HEK293 (cell line): ENCODE measurements at regions not wholly inside any gene's neighbourhood (a gene's known extent, or its start where the extent isn't known, plus 50 kb on each side); places are given as distances from the start of the nearest gene placed in this dataset.

Source experiments
- CTCF ChIA-PET: fragments of 350-600 bp; formaldehyde crosslinking; extraction: SDS; loops from one replicate; lab custom pipeline; 2021; ENCODE audit warnings: antibody characterized with exemption; lab: Yijun Ruan, JAX
- POLR2A ChIA-PET: fragments of 300-600 bp; formaldehyde crosslinking; extraction: SDS; loops from one replicate; lab custom pipeline; 2020; ENCODE audit warnings: antibody characterized with exemption, inconsistent platforms; lab: Yijun Ruan, JAX
- H3K27ac ChIP-seq: fragments of 200-500 bp; sonication (Bioruptor generic); 2 replicates; pipeline ENCODE4 v1.5.1; 2014; ENCODE audit warnings: low read depth, low read length, control low read depth, inconsistent platforms; ENCODE audit errors: extremely low read depth
- H3K36me3 ChIP-seq, 2 experiments: fragments of 200-500 bp in 1 of 2; sonication (Bioruptor generic) in 1 of 2; 1 replicate in 1 of 2; 2 replicates in 1 of 2; pipeline ENCODE4 v1.5.1; 2014 to 2017; ENCODE audit warnings: inconsistent platforms in 2 of 2, low read length in 2 of 2; ENCODE audit not compliant: control insufficient read depth in 2 of 2, insufficient read depth in 1 of 2
- H3K4me1 ChIP-seq: fragments of 200-500 bp; sonication (Bioruptor generic); 2 replicates; pipeline ENCODE4 v1.5.1; 2014; ENCODE audit warnings: mild to moderate bottlenecking, low read length, inconsistent platforms; ENCODE audit not compliant: control insufficient read depth, insufficient read depth
- H3K4me3 ChIP-seq: 2 replicates; pipeline ENCODE4 v1.5.1; 2011; ENCODE audit warnings: low read depth, mild to moderate bottlenecking, control low read depth, low read length, moderate library complexity
- H3K9me3 ChIP-seq: fragments of 200-500 bp; sonication (Bioruptor generic); 2 replicates; pipeline ENCODE4 v1.5.1; 2014; ENCODE audit warnings: low read depth, low read length, inconsistent platforms; ENCODE audit not compliant: control insufficient read depth, insufficient read depth
- GFI1B ChIP-seq: fragments of 450-650 bp; formaldehyde crosslinking; IDR thresholded peaks from 2 replicates; pipeline ENCODE4 v1.5.1; 2016; ENCODE audit warnings: missing biosample characterization, missing genetic modification characterization
- GLI2 ChIP-seq: fragments of 450-650 bp; formaldehyde crosslinking; IDR thresholded peaks from 2 replicates; pipeline ENCODE4; 2017; ENCODE audit warnings: missing biosample characterization, missing genetic modification characterization, low read depth, borderline replicate concordance
- OVOL3 ChIP-seq: fragments of 450-650 bp; formaldehyde crosslinking; IDR thresholded peaks from 2 replicates; pipeline ENCODE4 v1.5.1; 2016; ENCODE audit warnings: missing biosample characterization, missing genetic modification characterization
- SETDB1 ChIP-seq: IDR thresholded peaks from one replicate; pipeline ENCODE4 v1.6.1; 2017; ENCODE audit warnings: mild to moderate bottlenecking, low read length, moderate library complexity, mixed read lengths; ENCODE audit not compliant: insufficient read length
- SP3 ChIP-seq: fragments of 450-650 bp; formaldehyde crosslinking; IDR thresholded peaks from 2 replicates; pipeline ENCODE4 v1.5.1; 2016; ENCODE audit warnings: missing biosample characterization, missing genetic modification characterization
- TCF7L2 ChIP-seq: IDR thresholded peaks from 2 replicates; pipeline ENCODE4 v1.6.1; 2011; ENCODE audit warnings: low read depth, mild to moderate bottlenecking, inconsistent platforms, low read length, moderate library complexity, borderline replicate concordance
- TRIM28 ChIP-seq: IDR thresholded peaks from 2 replicates; pipeline ENCODE4 v1.6.1; 2011; ENCODE audit warnings: low read length, control low read depth, borderline replicate concordance
- WT1 ChIP-seq: fragments of 450-650 bp; formaldehyde crosslinking; IDR thresholded peaks from 2 replicates; pipeline ENCODE4 v1.5.1; 2016; ENCODE audit warnings: missing biosample characterization, missing genetic modification characterization
- YY2 ChIP-seq: fragments of 450-650 bp; formaldehyde crosslinking; IDR thresholded peaks from 2 replicates; pipeline ENCODE4 v1.5.1; 2016; ENCODE audit warnings: missing biosample characterization, missing genetic modification characterization
- ZBTB20 ChIP-seq: fragments of 450-650 bp; formaldehyde crosslinking; IDR thresholded peaks from 2 replicates; pipeline ENCODE4 v1.5.1; 2016; ENCODE audit warnings: missing biosample characterization, missing genetic modification characterization
- ZBTB7A ChIP-seq: fragments of 450-650 bp; formaldehyde crosslinking; IDR thresholded peaks from 2 replicates; pipeline ENCODE4 v1.5.1; 2016; ENCODE audit warnings: low read depth, missing biosample characterization, missing genetic modification characterization
- ZNF10 ChIP-seq: fragments of 450-650 bp; formaldehyde crosslinking; IDR thresholded peaks from 2 replicates; pipeline ENCODE4 v1.5.1; 2017; ENCODE audit warnings: missing biosample characterization, missing genetic modification characterization
- ZNF121 ChIP-seq: fragments of 450-650 bp; formaldehyde crosslinking; IDR thresholded peaks from 2 replicates; pipeline ENCODE4 v1.5.1; 2016; ENCODE audit warnings: missing biosample characterization, missing genetic modification characterization
- ZNF140 ChIP-seq: fragments of 450-650 bp; formaldehyde crosslinking; IDR thresholded peaks from 2 replicates; pipeline ENCODE4 v1.5.1; 2016; ENCODE audit warnings: missing biosample characterization, missing genetic modification characterization
- ZNF2 ChIP-seq: fragments of 450-650 bp; formaldehyde crosslinking; IDR thresholded peaks from 2 replicates; pipeline ENCODE4 v1.5.1; 2016; ENCODE audit warnings: missing biosample characterization, missing genetic modification characterization
- ZNF214 ChIP-seq: fragments of 450-650 bp; formaldehyde crosslinking; IDR thresholded peaks from 2 replicates; pipeline ENCODE4 v1.5.1; 2017; ENCODE audit warnings: missing biosample characterization, mild to moderate bottlenecking, missing genetic modification characterization, borderline replicate concordance
- ZNF350 ChIP-seq: fragments of 450-650 bp; formaldehyde crosslinking; IDR thresholded peaks from 2 replicates; pipeline ENCODE4 v1.5.0; 2017; ENCODE audit warnings: missing biosample characterization, mild to moderate bottlenecking, missing genetic modification characterization
- ZNF433 ChIP-seq: fragments of 450-650 bp; formaldehyde crosslinking; IDR thresholded peaks from 2 replicates; pipeline ENCODE4 v1.5.1; 2016; ENCODE audit warnings: missing biosample characterization, missing genetic modification characterization, low read depth
- ZNF521 ChIP-seq: fragments of 450-650 bp; formaldehyde crosslinking; IDR thresholded peaks from 2 replicates; pipeline ENCODE4 v1.5.1; 2017; ENCODE audit warnings: missing biosample characterization, mild to moderate bottlenecking, missing genetic modification characterization
- ZNF585B ChIP-seq: fragments of 450-650 bp; formaldehyde crosslinking; IDR thresholded peaks from 2 replicates; pipeline ENCODE4 v1.5.1; 2016; ENCODE audit warnings: missing biosample characterization, missing genetic modification characterization
- ZNF629 ChIP-seq: fragments of 450-650 bp; formaldehyde crosslinking; IDR thresholded peaks from 2 replicates; pipeline ENCODE4 v1.5.1; 2017; ENCODE audit warnings: missing biosample characterization, missing genetic modification characterization
- ZNF707 ChIP-seq: fragments of 450-650 bp; formaldehyde crosslinking; IDR thresholded peaks from 2 replicates; pipeline ENCODE4 v1.5.1; 2016; ENCODE audit warnings: missing biosample characterization, missing genetic modification characterization
- TF ChIP-seq, protein P1 (sequence below): fragments of 450-650 bp; formaldehyde crosslinking; IDR thresholded peaks from 2 replicates; pipeline ENCODE4 v1.5.1; 2016; ENCODE audit warnings: missing biosample characterization, missing genetic modification characterization
- TF ChIP-seq, protein P2 (sequence below): fragments of 450-650 bp; formaldehyde crosslinking; IDR thresholded peaks from 2 replicates; pipeline ENCODE4 v1.5.1; 2016; ENCODE audit warnings: missing biosample characterization, missing genetic modification characterization

DNA sequence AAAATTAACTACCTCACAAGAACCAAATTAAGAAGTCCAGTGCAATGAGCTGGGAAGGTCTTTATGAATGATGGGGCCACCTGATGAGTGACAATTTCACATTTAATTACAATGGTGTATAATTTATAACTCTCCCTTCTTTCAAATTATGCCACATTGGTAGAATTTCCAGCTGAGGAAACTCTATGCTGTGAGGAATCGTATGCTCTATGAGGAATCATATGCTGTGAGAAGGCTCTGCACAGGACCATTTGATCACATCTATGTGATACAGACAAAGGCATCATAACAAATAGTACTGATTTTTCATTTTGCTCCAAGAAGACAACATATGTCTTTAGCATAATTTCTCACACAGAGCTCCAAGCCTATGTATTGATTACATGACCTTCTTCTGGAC lies 69.3 kb downstream of the PDHA2 start (continued):
- TF ChIP-seq GFI1B (no peak), ZBTB20 (tag by site-specific recombination) (no peak), ZNF433 (tag by site-specific recombination) (no peak)

DNA sequence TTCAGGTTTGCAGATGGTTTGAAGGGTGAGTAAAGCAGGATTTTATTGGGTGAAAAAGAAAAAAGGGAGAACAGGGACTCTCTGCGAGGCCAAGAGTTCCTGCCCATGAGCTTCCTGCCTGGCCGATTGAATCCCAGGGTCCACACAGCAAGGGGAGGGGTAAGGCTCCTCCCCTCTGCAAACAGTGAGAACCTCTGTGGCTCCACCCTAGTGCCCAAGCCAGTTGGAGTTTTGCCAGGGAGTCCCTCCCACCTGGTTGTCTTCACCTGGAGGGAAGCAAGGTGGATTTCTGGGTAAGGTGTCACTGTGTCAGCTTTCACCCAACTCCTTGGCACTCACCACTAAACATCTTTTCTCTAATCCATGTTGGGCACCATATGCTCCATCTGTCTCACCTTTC lies 70.9 kb downstream of the PDHA2 start:
- Histone ChIP-seq H3K4me1 (no peaks in the 10 kb centered on the region), H3K27ac (no peak overlapping the region)
- CTCF ChIA-PET = no interaction called here
- POLR2A ChIA-PET = no interaction called here
- no peak for TF ChIP-seq TCF7L2
- no peak for TF ChIP-seq ZNF585B (tag by site-specific recombination)
- no peak for TF ChIP-seq ZNF521
- TF ChIP-seq, protein P1, sequence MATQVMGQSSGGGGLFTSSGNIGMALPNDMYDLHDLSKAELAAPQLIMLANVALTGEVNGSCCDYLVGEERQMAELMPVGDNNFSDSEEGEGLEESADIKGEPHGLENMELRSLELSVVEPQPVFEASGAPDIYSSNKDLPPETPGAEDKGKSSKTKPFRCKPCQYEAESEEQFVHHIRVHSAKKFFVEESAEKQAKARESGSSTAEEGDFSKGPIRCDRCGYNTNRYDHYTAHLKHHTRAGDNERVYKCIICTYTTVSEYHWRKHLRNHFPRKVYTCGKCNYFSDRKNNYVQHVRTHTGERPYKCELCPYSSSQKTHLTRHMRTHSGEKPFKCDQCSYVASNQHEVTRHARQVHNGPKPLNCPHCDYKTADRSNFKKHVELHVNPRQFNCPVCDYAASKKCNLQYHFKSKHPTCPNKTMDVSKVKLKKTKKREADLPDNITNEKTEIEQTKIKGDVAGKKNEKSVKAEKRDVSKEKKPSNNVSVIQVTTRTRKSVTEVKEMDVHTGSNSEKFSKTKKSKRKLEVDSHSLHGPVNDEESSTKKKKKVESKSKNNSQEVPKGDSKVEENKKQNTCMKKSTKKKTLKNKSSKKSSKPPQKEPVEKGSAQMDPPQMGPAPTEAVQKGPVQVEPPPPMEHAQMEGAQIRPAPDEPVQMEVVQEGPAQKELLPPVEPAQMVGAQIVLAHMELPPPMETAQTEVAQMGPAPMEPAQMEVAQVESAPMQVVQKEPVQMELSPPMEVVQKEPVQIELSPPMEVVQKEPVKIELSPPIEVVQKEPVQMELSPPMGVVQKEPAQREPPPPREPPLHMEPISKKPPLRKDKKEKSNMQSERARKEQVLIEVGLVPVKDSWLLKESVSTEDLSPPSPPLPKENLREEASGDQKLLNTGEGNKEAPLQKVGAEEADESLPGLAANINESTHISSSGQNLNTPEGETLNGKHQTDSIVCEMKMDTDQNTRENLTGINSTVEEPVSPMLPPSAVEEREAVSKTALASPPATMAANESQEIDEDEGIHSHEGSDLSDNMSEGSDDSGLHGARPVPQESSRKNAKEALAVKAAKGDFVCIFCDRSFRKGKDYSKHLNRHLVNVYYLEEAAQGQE = no peak
- no peak for TF ChIP-seq ZNF10 (tag by site-specific recombination)
- no peak for TF ChIP-seq ZNF707 (tag by site-specific recombination)
- no peak for TF ChIP-seq ZBTB7A (tag by site-specific recombination)
- no peak for TF ChIP-seq ZNF140
- TF ChIP-seq, all 188 proteins: peak for 0
- Histone ChIP-seq H3K36me3 (no peaks in the 10 kb centered on the region), H3K9me3 (no peaks in the 10 kb centered on the region), H3K4me3 (no peak overlapping the region)

DNA sequence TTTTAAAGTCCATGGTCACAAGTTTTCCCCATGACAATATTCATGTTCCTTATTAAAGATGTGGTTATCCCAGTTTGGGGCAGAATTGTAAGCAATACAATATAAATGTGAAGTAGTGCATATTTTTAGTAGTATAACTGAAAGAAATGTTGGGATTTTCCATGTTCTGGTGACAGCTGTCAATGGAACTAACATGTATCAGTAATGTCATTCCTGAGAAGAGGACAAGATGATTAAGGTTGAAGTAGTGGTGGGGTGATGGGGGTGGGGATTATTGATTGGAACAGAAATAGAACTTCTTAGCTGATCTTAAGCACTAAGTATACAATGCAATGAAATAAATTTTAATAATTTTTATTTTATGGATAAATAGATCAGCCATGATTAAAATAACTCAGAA lies 81.6 kb downstream of the PDHA2 start:
- ChIA-PET POLR2A (no interaction called here), CTCF (no interaction called here)

DNA sequence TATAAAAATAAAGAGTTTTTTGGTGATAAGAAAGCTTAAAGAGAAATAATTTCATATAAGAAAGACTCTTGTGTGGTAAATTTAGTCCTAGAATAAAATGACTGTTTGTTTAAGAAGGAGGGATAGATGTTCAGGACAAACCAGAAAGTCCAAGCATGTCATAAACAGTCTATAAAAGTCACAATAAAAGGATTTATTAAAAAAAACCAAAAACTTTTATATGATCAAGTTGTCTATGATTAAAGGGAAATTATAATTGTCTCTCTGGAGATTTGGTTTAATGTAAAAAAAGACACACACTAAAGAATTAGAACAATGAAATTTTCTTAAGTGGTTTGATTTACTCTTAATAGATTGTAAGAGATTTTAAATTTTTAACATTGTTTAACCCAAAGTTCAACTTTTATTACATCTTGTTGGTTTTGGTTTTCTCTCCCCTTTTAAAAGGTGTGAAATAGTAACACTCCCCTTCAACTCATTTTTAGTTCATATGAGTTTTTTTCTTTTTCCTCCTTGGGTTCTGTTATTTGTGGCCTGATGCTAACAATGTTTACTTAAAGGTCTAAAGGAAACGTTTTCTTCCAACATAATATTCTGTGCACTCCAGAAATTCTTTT lies 89.7 kb downstream of the PDHA2 start:
- TF ChIP-seq ZNF214 (tag by site-specific recombination) = no peak
- TF ChIP-seq ZNF2 (tag by site-specific recombination) = no peak
- TF ChIP-seq, protein P2, sequence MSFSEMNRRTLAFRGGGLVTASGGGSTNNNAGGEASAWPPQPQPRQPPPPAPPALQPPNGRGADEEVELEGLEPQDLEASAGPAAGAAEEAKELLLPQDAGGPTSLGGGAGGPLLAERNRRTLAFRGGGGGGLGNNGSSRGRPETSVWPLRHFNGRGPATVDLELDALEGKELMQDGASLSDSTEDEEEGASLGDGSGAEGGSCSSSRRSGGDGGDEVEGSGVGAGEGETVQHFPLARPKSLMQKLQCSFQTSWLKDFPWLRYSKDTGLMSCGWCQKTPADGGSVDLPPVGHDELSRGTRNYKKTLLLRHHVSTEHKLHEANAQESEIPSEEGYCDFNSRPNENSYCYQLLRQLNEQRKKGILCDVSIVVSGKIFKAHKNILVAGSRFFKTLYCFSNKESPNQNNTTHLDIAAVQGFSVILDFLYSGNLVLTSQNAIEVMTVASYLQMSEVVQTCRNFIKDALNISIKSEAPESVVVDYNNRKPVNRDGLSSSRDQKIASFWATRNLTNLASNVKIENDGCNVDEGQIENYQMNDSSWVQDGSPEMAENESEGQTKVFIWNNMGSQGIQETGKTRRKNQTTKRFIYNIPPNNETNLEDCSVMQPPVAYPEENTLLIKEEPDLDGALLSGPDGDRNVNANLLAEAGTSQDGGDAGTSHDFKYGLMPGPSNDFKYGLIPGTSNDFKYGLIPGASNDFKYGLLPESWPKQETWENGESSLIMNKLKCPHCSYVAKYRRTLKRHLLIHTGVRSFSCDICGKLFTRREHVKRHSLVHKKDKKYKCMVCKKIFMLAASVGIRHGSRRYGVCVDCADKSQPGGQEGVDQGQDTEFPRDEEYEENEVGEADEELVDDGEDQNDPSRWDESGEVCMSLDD (tag by site-specific recombination) = no peak
- no peak for TF ChIP-seq ZNF629
- no peak for TF ChIP-seq ZNF350 (tag by site-specific recombination)
- TF ChIP-seq SP3 = no peak
- TF ChIP-seq WT1 (tag by site-specific recombination) = no peak
- no peak for TF ChIP-seq GLI2 (tag by site-specific recombination)
- TF ChIP-seq TRIM28 = peak; percentile 87; the same call in 1 of the 2 replicates
- peak; percentile 99 for TF ChIP-seq SETDB1
- no peak for TF ChIP-seq TCF7L2
- Histone ChIP-seq H3K4me1 (no peaks in the 10 kb centered on the region), H3K27ac (no peak overlapping the region), H3K4me3 (no peak overlapping the region), H3K36me3 (no peaks in the 10 kb centered on the region), H3K9me3 (no peaks in the 10 kb centered on the region)
- POLR2A ChIA-PET = no interaction called here
- CTCF ChIA-PET = no interaction called here

More for the DNA sequence above, 81.6 kb downstream of the PDHA2 start:
- Histone ChIP-seq H3K36me3 (no peaks in the 10 kb centered on the region), H3K4me1 (no peaks in the 10 kb centered on the region), H3K9me3 (no peaks in the 10 kb centered on the region), H3K4me3 (no peak overlapping the region), H3K27ac (no peak overlapping the region)
- TF ChIP-seq ZNF121 (tag by site-specific recombination) = no peak
- no peak for TF ChIP-seq YY2
- TF ChIP-seq OVOL3 (tag by site-specific recombination) = no peak
